KMS-11 (cell line): ENCODE measurements at regions not wholly inside any gene's neighbourhood (a gene's known extent, or its start where the extent isn't known, plus 50 kb on each side); places are given as distances from the start of the nearest gene placed in this dataset.

ENCODE experiments used
- H2AFZ ChIP-seq: fragments of 200-600 bp; sonication (generic); 2 replicates; pipeline ENCODE4 v1.6.1; 2016; ENCODE audit warnings: antibody characterized with exemption, mixed run types, low read depth
- H3K27ac ChIP-seq: fragments of 200-600 bp; sonication (generic); 2 replicates; pipeline ENCODE4 v1.6.1; 2016; ENCODE audit warnings: mild to moderate bottlenecking, mixed run types
- H3K27me3 ChIP-seq: fragments of 200-600 bp; sonication (generic); 2 replicates; pipeline ENCODE4 v1.6.1; 2017; ENCODE audit warnings: mild to moderate bottlenecking, low read depth, mixed run types, moderate library complexity; ENCODE audit not compliant: insufficient read depth
- H3K36me3 ChIP-seq: fragments of 200-600 bp; sonication (generic); 2 replicates; pipeline ENCODE4 v1.6.1; 2017; ENCODE audit warnings: mild to moderate bottlenecking, mixed run types; ENCODE audit not compliant: insufficient read depth
- H3K4me1 ChIP-seq: fragments of 200-600 bp; sonication (generic); 2 replicates; pipeline ENCODE4 v1.6.1; 2016; ENCODE audit warnings: mild to moderate bottlenecking, low read depth, mixed run types; ENCODE audit not compliant: poor library complexity, severe bottlenecking
- H3K4me2 ChIP-seq: fragments of 200-600 bp; sonication (generic); 2 replicates; pipeline ENCODE4 v1.7.0; 2016; ENCODE audit warnings: mild to moderate bottlenecking, mixed run types
- H3K4me3 ChIP-seq: fragments of 200-600 bp; sonication (generic); IDR thresholded peaks from 2 replicates; pipeline ENCODE4 v1.6.1; 2017; ENCODE audit warnings: low read depth, low read length, mixed read lengths; ENCODE audit not compliant: insufficient read depth
- H3K79me2 ChIP-seq: fragments of 200-600 bp; sonication (generic); 2 replicates; pipeline ENCODE4 v1.6.1; 2016; ENCODE audit warnings: low read depth, mixed run types; ENCODE audit not compliant: insufficient read depth
- H3K9ac ChIP-seq: fragments of 200-600 bp; sonication (generic); 2 replicates; pipeline ENCODE4 v1.6.1; 2016; ENCODE audit warnings: mild to moderate bottlenecking, mixed run types
- H4K20me1 ChIP-seq: fragments of 200-600 bp; sonication (generic); 2 replicates; pipeline ENCODE4 v1.6.1; 2016; ENCODE audit warnings: mild to moderate bottlenecking, mixed run types; ENCODE audit not compliant: insufficient read depth
- TF ChIP-seq, protein P1 (sequence below): fragments of 200-600 bp; sonication (generic); conservative IDR thresholded peaks from 2 replicates; pipeline ENCODE4 v1.6.1; 2017; ENCODE audit warnings: low read depth, mild to moderate bottlenecking, antibody characterized with exemption, low read length, moderate library complexity, mixed read lengths

- no peaks in the 10 kb centered on the region for H4K20me1 ChIP-seq
- H3K4me1 ChIP-seq: peaks cover 27% of the 10 kb centered on the region
- no peak overlapping the region for H3K4me2 ChIP-seq
- H3K36me3 ChIP-seq: no peaks in the 10 kb centered on the region
- H3K9ac ChIP-seq: no peak overlapping the region
- H3K27ac ChIP-seq: no peak overlapping the region
- H3K4me3 ChIP-seq: no peak overlapping the region
- H3K79me2 ChIP-seq: no peaks in the 10 kb centered on the region
- no peaks in the 10 kb centered on the region for H3K27me3 ChIP-seq
- TF ChIP-seq, protein P1, sequence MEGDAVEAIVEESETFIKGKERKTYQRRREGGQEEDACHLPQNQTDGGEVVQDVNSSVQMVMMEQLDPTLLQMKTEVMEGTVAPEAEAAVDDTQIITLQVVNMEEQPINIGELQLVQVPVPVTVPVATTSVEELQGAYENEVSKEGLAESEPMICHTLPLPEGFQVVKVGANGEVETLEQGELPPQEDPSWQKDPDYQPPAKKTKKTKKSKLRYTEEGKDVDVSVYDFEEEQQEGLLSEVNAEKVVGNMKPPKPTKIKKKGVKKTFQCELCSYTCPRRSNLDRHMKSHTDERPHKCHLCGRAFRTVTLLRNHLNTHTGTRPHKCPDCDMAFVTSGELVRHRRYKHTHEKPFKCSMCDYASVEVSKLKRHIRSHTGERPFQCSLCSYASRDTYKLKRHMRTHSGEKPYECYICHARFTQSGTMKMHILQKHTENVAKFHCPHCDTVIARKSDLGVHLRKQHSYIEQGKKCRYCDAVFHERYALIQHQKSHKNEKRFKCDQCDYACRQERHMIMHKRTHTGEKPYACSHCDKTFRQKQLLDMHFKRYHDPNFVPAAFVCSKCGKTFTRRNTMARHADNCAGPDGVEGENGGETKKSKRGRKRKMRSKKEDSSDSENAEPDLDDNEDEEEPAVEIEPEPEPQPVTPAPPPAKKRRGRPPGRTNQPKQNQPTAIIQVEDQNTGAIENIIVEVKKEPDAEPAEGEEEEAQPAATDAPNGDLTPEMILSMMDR: no peak
- H2AFZ ChIP-seq: no peak overlapping the region
Measured at GRCh38 chr20:22324505-22324904, 259.9 kb downstream of the FOXA2 start.

GRCh38 chr20:22322513-22322912 lies 261.9 kb downstream of the FOXA2 start:
- Histone ChIP-seq H3K9ac (no peak overlapping the region), H3K27ac (peak overlapping the region; percentile 18; the same call in 1 of the 2 replicates), H3K4me3 (no peak overlapping the region), H3K4me1 (peaks cover 27% of the 10 kb centered on the region), H4K20me1 (no peaks in the 10 kb centered on the region), H3K36me3 (no peaks in the 10 kb centered on the region), H3K27me3 (no peaks in the 10 kb centered on the region), H3K4me2 (peak overlapping the region; percentile 13; the same call in 1 of the 2 replicates), H3K79me2 (no peaks in the 10 kb centered on the region), H2AFZ (no peak overlapping the region; the same call in 1 of the 2 replicates)
- TF ChIP-seq, protein P1: no peak

DNA sequence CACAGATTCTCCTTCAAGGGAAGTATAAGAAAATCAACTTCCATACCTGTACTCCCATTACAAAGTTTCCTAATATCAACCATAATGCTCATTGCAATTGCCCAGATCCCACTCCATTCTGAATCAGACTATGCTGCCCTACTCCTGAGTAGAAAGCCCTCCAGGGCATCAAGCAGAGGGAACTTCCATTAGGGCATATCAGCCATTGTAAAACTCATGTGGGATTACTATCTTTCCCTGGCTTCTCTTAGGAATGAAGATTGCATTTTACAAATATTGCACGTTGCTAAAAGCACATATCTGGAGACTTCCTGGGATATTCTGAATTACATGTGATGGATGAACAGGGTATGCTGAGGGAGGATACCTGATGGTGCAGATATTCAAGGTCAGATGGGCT lies 263.2 kb downstream of the FOXA2 start:
- H3K27me3 ChIP-seq: no peaks in the 10 kb centered on the region
- H3K4me3 ChIP-seq: no peak overlapping the region
- H4K20me1 ChIP-seq: no peaks in the 10 kb centered on the region
- H3K9ac ChIP-seq: no peak overlapping the region
- H3K79me2 ChIP-seq: no peaks in the 10 kb centered on the region
- peaks cover 27% of the 10 kb centered on the region for H3K4me1 ChIP-seq
- H2AFZ ChIP-seq: no peak overlapping the region
- H3K4me2 ChIP-seq: no peak overlapping the region
- no peaks in the 10 kb centered on the region for H3K36me3 ChIP-seq
- TF ChIP-seq, protein P1: no peak
- no peak overlapping the region for H3K27ac ChIP-seq

DNA sequence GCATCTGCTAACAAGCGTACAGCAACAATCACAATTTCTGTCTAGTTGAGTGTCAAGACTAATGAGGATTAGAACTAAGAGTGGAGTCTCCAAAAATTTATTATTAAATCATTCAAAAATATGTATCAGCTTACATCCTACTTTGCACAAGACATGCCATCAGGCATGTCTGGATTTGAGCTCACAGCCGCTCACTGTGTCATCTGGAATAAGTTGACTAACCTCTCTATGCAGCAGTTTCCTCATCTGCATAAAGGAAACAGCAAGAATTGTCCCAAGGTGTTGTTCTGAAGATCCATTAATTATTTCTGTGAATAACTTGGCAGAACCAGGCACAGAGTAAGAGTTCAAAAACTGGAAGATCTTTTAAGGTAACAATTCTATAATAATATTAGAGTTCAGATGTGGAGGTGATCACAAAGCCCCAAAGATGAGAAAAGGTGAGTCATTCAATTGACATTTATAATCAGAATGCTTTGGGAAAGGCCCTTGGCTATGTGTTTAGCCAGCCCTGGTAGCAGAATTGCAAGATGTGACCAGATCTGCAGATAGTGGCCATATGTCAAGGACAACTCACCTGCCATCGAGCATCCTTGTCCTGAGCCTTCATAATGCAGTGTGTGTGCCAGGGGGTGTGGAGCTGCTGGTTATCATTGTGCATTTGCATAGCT lies 264.0 kb downstream of the FOXA2 start:
- Histone ChIP-seq H3K4me2 (no peak overlapping the region), H2AFZ (no peak overlapping the region), H3K4me3 (no peak overlapping the region), H3K4me1 (peaks cover 27% of the 10 kb centered on the region), H3K79me2 (no peaks in the 10 kb centered on the region), H4K20me1 (no peaks in the 10 kb centered on the region), H3K27me3 (no peaks in the 10 kb centered on the region), H3K9ac (no peak overlapping the region), H3K27ac (no peak overlapping the region), H3K36me3 (no peaks in the 10 kb centered on the region)
- TF ChIP-seq, protein P1: no peak
